Middle frontal gyrus (tissue), 1 donor: ENCODE measurements at regions not wholly inside any gene's neighbourhood (a gene's known extent, or its start where the extent isn't known, plus 50 kb on each side); places are given as distances from the start of the nearest gene placed in this dataset.
"Not testable (repeated sequence)": the region's sequence is repeated elsewhere in the genome, so short reads cannot be mapped to it uniquely, and the experiment has no call there.

Source experiments
- DNase-seq: peaks from one replicate; pipeline ENCODE4 v3.0.0-alpha.2; 2015; ENCODE audit warnings: low spot score; ENCODE audit errors: extremely low spot score

DNA sequence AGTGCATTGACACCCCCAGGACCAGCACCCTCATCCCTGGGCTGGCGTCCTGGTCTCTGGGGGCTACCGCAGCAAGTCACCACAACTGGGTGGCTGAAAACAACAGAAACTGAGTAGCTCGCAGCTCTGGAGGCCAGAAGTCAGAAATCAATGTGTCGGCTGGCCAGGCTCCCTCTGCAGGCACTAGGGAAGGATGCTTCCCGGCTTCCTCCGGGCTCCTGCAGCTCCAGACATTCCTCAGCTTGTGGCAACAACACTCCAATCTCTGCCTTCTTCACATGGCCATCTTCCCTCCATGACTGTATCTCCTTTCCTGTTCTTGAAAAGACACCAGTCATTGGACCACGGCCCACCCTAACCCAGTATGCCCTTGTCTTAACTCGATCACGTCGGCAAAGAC, 224.2 kb downstream of the NPHP4 start:
- DNase-seq = no peak

- not testable (repeated sequence) for DNase-seq
These were observed 225.2 kb downstream of the NPHP4 start for GRCh38 chr1:5766996-5767395.

- DNase-seq = no peak
These were observed 226.0 kb downstream of the NPHP4 start for GRCh38 chr1:5765997-5766913.

- no peak for DNase-seq
These were observed 226.7 kb downstream of the NPHP4 start for GRCh38 chr1:5765483-5765882.

- DNase-seq = no peak
These were observed 227.3 kb downstream of the NPHP4 start for GRCh38 chr1:5764959-5765358.

DNA sequence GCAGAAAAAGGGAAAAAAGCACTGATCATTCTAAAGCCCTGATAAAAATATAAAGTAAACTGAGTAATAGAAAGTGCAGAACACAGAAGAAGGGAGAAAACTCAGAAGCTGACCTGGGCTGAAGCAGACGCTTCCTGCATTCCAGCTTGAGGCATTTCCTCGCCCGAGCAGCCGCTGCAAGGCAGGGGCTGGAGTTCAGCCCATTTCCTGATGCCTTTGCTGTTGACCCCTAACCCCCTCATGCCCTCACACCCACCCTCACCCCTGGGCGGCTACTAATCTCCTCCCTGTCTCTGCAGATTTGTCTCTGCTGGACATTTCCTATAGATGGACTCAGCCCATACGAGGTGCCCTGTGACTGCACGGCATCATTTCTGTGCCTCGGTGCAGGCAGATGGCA, 227.8 kb downstream of the NPHP4 start:
- DNase-seq = no peak

DNA sequence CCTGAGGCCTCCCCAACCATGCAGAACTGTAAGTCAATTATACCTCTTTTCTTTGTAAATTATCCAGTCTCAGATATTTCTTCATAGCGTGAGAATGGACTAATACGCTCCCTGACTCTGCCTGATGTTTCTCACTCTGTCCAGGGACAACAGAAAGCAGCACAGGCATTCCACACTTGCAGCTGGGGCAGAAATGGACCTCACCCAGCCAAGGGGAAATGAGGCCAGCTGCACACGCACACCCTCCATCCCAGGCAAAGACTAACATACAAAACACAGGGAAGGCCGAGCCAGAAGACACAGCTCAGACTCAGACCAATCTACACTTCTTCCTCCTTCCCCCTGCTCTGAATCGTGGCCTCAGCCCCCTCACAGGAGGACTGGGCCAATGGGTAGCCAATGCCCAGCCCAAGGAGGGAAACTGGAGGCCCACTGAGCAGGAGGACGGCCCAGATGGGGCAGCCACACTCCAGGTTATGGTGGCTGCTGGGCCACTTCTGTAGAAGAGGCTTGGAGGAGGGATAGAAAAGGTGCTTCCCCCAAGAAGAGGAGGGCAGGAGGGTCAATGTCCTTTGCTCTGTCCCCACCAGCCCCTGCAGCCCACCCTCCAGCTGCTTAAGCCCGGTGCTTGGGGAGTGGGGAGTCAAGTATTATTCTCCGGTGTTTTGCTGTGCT, 228.4 kb downstream of the NPHP4 start:
- DNase-seq = no peak

- DNase-seq = no peak
These were observed 233.2 kb downstream of the NPHP4 start for GRCh38 chr1:5758859-5759578.

DNA sequence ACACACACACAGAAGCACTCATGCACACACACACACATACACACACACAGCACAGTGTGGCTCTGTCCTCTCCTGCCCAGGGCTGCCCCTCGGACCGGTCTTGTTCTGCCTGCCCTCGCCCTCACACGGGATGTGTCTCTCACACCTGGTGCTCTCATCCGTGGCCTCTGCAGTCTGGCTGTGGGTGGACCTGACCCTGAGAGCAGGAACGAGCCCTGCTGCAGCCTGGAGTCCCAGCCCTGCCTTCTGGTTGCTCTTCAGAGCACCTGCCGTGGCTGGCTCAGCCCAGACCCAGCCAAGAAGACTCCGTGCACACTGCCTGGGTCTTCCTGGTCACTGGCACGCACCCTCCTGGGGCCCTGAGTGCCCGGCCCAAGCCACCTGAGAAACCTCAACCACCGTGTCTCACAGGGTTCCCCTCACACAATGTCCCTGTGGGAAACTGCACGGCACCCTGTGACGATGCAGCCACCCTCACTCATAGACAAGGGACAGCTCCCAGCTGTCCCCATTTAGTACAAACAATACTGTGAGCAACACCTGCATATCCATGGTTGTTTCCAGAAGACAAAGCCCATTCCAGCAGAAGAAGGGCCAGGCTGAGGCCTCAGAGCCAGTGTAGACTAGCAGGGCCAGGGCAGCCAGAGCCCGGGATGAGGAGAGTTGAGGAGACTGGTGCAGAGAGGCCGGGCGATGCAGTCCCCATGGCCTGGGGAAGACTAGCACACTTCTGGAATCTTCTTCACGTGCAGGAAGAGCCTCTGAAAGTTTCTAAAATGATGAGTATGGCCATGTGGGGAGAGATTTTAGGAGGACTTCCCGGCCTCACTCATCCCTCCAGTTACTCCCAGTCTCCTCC, 234.0 kb downstream of the NPHP4 start:
- DNase-seq = no peak

DNA sequence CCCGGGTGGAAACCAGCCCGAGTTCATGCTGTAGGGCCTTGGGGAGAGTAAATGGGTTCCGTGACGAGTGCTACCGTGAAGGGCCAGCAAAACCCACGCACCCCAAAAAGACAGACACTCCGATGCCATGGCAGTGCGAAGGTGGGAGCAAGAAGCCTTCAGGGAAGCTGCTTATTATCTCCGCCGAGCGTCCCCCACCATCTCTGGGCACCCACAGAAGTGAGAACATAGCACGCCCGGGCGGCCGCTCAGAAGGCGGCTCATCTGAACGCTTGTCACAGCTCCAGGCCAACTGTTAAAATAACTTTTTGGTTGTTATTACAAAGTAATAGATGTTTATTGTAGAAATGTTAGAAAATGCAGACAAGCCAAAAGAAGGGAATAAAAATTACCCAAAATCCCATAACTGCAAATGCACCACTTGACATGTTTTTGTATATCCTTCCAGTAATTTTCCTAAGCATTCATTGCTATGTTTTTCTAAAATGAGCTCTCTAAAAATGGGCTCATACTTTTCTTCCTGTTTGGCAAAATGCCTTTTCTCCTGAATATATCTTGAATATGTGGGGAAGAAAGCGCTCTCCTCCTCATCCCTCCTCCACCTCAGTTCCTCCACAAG, 234.9 kb downstream of the NPHP4 start:
- peak; percentile 12 for DNase-seq

GRCh38 chr1:5756434-5757186, 235.6 kb downstream of the NPHP4 start:
- no peak for DNase-seq

- no peak for DNase-seq
These were observed 236.6 kb downstream of the NPHP4 start for GRCh38 chr1:5755552-5756125.

DNA sequence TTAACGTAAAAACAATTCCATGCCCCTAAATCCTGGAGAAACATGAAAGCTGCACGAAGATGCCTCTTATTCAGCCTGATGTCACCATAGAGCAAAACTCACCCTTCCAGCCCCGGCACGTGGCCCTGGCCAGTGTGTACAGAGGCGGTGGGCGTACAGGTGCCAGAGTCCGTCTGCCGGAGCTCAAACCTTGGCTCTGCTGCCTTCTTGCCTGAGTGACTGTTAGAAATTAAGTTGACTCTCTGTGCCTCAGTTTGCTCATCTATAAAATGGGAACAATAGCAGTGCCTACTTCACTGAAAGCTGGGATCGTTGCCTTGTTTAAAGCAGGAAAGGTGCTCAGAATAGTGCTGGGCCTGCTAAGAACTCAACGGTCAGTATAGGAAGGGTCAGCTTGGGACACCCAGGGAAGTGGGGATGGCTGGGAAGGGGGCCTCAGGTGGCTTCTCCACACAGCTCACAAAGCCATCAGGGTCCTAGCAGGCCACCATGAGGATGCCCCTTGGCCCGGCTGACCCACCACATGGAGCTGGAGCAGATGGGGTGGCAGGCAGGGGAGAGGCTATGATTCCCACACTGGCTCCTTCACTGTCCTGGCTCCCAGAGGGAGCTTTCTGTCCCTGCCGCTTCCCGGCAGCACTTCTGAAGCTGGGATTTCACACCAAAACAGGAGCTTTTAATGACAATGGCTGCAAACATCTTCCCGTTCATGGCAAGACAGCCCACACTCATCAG, 237.2 kb downstream of the NPHP4 start:
- DNase-seq = no peak

DNA sequence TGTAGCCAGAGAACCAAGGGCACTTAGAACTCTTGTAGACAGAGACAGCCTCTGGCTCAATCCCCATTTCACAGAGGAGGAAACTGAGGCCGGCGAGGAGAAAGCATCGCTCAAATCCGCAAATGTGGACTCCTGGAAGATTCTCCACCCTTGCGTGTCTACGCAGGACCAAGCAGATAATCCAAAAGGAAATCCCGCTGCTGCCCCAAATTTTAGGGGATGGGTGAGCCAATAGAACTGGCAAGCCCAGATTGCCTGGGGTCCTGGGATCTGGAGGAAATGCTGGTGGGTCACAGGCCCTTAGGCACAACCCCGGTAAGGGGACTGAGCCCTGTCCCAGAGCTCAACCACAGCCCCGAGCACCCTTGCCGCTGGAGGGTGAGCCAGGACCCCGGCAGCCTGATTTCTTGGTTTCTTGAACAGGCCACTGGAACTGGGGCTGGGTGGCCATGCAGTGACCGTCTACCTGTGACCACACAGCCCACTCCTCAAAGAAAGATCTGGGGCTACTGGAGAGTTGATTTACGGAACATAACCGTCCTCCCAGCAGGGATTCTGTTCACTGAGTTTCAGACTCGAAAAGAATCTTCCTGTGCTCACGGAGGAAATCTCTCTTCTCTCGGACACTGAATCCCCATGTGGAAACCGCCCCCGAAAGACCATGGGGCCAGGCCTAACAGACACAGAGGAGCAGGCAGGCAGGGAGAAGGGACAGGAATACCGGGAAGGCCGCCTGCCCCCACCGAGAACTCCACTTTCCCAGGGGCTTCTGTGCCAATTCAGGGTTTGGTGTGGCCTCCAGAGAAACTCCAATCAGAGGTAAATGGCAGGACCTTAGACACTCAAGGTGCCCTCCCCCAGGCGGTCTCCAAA, 238.4 kb downstream of the NPHP4 start:
- no peak for DNase-seq

DNA sequence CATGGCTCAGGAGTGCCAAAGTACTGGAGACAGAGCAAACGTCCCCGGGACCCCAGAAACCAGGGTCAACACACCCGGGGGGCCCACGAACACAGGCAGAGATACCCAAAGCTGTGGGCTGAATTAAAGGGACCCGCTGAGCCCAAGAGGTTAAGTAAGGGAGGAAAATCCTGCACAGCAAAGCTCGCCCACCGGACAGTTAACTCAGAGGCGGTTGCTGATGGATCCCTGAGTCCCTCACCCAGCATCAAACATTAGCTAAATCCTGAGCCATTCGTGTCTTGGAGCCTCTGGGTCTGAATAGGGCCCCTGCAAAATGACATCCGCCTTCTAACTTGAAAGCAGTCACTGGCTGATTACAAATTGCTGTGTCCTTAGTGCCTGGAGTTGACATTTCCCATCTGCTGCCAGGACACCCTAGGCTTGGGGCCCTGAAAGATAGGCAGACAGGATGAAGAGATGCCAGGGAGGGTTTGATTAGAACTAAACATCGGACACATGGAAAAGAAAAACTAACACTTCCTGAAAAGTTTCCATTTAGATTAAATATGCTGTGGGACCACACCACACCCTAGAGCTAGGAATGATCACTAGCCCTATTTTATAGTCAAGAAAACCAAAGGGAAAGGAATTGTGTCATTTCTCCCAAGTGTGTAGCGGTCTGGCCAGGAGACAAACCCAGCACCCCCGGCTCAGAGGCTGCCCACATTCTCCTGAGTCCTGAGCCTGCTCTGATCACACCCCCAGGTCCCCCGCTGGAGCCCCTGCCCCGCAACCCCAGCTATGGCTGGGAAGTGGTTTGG, 239.3 kb downstream of the NPHP4 start:
- DNase-seq = no peak

- DNase-seq = no peak
These were observed 240.1 kb downstream of the NPHP4 start for GRCh38 chr1:5751833-5752745.
